ENCODE measurements at regions not wholly inside any gene's neighbourhood (a gene's known extent, or its start where the extent isn't known, plus 50 kb on each side); places are given as distances from the start of the nearest gene placed in this dataset.

DNA sequence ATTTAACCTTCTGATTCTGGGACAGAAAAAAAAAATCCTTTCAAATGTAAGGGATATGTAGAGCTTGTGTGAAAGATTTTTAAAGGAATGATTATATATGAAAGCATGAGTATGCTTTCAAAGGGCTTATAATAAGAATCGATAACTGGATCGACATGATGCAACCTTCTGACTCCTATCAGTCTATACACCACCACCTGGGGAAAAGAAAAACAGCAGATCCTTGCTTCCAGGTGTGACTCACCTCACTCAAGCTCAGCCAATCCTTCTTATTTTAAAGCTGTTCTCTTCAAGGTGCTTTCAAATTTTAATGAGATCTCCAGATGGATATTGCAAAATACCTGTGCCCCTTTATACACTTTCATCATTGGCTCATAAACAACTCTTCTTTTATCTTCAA, 102.1 kb upstream of the EDNRA start:
- DNase-seq (ENCODE audit: low read depth): no peak
- TF ChIP-seq, protein P1, sequence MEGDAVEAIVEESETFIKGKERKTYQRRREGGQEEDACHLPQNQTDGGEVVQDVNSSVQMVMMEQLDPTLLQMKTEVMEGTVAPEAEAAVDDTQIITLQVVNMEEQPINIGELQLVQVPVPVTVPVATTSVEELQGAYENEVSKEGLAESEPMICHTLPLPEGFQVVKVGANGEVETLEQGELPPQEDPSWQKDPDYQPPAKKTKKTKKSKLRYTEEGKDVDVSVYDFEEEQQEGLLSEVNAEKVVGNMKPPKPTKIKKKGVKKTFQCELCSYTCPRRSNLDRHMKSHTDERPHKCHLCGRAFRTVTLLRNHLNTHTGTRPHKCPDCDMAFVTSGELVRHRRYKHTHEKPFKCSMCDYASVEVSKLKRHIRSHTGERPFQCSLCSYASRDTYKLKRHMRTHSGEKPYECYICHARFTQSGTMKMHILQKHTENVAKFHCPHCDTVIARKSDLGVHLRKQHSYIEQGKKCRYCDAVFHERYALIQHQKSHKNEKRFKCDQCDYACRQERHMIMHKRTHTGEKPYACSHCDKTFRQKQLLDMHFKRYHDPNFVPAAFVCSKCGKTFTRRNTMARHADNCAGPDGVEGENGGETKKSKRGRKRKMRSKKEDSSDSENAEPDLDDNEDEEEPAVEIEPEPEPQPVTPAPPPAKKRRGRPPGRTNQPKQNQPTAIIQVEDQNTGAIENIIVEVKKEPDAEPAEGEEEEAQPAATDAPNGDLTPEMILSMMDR (IDR thresholded peaks at IDR 0.05; ENCODE audit: insufficient read depth, low read depth, low read length, missing control alignments): no peak

DNA sequence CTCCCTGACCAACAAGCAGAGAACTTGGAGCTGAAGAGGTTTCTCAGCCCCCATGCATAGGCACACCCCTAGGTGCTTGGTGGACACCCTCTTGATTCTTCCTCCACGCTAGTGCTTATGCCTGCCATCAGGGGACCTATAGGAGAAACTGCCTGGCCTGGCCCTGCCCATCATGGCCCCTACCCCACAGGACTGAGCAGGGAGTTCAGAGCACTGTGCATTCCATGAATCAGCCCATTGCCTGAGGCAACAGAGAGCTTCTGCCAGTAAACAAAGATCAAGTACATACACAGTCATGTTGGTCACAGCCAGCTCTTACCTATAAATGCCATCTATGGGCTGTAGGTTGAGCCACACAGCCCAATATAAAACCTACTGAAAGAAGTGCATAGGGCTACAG, 99.1 kb upstream of the EDNRA start:
- TF ChIP-seq, protein P1 (IDR thresholded peaks at IDR 0.05; ENCODE audit: insufficient read depth, low read depth, low read length, missing control alignments): no peak
- no peak overlapping the region for H3K4me3 ChIP-seq (ENCODE audit: low read depth, low read length)
- no peak for DNase-seq (ENCODE audit: low read depth)

More for the DNA sequence above, 102.1 kb upstream of the EDNRA start:
- no peak overlapping the region for H3K4me3 ChIP-seq (ENCODE audit: low read depth, low read length)

GRCh38 chr4:147388018-147388417, 92.9 kb upstream of the EDNRA start:
- TF ChIP-seq, protein P1 (IDR thresholded peaks at IDR 0.05; ENCODE audit: insufficient read depth, low read depth, low read length, missing control alignments): no peak
- DNase-seq (ENCODE audit: low read depth): no peak
- no peak overlapping the region for H3K4me3 ChIP-seq (ENCODE audit: low read depth, low read length)

GRCh38 chr4:147396105-147396504, 84.8 kb upstream of the EDNRA start:
- DNase-seq (ENCODE audit: low read depth): no peak
- no peak overlapping the region for H3K4me3 ChIP-seq (ENCODE audit: low read depth, low read length)
- TF ChIP-seq, protein P1 (IDR thresholded peaks at IDR 0.05; ENCODE audit: insufficient read depth, low read depth, low read length, missing control alignments): no peak

GRCh38 chr4:147398556-147398955, 82.3 kb upstream of the EDNRA start:
- TF ChIP-seq, protein P1 (IDR thresholded peaks at IDR 0.05; ENCODE audit: insufficient read depth, low read depth, low read length, missing control alignments): no peak

DNA sequence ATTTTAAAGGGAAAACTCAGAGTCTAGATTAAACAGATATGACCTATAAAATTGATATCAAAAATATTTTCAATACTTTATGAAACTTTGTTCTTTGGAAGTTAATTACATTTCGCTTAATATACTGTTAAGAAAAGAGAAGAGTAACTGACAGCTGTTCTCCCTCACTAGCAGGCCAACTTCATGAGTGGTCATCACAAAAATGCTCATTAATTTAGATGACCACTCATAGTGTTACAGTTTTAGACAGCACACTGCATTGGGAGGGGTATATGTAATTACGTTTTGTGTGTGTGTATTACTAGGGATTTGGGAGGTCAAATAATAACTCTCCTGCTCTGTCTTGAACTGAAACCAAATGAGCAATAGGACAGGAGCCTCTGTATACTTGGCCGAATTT, 80.2 kb upstream of the EDNRA start:
- no peak for DNase-seq (ENCODE audit: low read depth)
- TF ChIP-seq, protein P1 (IDR thresholded peaks at IDR 0.05; ENCODE audit: insufficient read depth, low read depth, low read length, missing control alignments): no peak
- no peak overlapping the region for H3K4me3 ChIP-seq (ENCODE audit: low read depth, low read length)

More at GRCh38 chr4:147398556-147398955, 82.3 kb upstream of the EDNRA start:
- no peak overlapping the region for H3K4me3 ChIP-seq (ENCODE audit: low read depth, low read length)
- DNase-seq (ENCODE audit: low read depth): no peak

DNA sequence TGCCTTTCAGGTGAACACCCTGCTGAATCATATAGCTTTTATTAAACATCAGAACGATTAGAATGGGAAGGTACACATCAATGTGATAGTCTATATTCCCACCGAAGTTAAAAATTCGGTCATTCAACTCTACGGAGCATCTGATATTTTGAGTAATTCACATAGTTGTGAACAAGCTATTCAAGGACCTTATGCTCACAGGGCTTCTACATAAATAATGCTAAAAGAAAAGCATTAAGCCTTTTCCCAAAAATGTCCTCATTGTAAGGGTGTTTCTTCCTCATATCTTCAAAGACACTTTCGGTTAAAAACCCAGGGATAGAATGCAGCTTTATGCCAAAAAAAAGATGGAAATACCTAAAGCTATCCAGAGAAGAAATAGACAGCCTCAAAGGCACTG, 79.7 kb upstream of the EDNRA start:
- no peak overlapping the region for H3K4me3 ChIP-seq (ENCODE audit: low read depth, low read length)
- no peak for DNase-seq (ENCODE audit: low read depth)
- TF ChIP-seq, protein P1 (IDR thresholded peaks at IDR 0.05; ENCODE audit: insufficient read depth, low read depth, low read length, missing control alignments): no peak
